ENCODE measurements at regions not wholly inside any gene's neighbourhood (a gene's known extent, or its start where the extent isn't known, plus 50 kb on each side); places are given as distances from the start of the nearest gene placed in this dataset.
"Not testable (repeated sequence)": the region's sequence is repeated elsewhere in the genome, so short reads cannot be mapped to it uniquely, and the experiment has no call there.

DNA sequence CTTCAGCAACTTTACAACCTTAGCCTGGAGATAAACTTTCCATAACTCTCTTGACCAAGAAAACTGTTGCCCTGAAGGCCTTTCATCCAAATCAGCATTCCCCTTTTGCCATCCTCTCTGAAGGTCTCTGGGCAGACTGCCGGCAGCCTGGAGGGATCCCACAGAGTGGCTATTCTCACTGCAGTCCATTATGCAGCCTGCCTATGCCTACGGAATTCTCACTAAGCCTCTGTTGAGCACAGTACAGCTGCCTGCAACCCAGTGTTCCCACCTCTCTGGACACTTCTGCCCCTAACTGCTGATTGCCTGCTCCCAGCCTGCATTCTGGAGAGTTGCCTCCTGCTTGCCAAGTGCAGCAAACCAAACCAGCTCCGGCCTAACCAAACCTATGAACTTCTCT is 548.9 kb upstream of the STEAP1 start:
- no peak for DNase-seq (ENCODE audit: low spot score)
- TF ChIP-seq, protein P1, sequence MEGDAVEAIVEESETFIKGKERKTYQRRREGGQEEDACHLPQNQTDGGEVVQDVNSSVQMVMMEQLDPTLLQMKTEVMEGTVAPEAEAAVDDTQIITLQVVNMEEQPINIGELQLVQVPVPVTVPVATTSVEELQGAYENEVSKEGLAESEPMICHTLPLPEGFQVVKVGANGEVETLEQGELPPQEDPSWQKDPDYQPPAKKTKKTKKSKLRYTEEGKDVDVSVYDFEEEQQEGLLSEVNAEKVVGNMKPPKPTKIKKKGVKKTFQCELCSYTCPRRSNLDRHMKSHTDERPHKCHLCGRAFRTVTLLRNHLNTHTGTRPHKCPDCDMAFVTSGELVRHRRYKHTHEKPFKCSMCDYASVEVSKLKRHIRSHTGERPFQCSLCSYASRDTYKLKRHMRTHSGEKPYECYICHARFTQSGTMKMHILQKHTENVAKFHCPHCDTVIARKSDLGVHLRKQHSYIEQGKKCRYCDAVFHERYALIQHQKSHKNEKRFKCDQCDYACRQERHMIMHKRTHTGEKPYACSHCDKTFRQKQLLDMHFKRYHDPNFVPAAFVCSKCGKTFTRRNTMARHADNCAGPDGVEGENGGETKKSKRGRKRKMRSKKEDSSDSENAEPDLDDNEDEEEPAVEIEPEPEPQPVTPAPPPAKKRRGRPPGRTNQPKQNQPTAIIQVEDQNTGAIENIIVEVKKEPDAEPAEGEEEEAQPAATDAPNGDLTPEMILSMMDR (IDR thresholded peaks at IDR 0.05; ENCODE audit: borderline replicate concordance, control extremely low read depth, extremely low read depth, insufficient read depth, missing control alignments) = no peak
- in situ Hi-C loops (cut with MboI; ENCODE audit: low sequenced_read_pairs, unreplicated experiment) = no loop called here

DNA sequence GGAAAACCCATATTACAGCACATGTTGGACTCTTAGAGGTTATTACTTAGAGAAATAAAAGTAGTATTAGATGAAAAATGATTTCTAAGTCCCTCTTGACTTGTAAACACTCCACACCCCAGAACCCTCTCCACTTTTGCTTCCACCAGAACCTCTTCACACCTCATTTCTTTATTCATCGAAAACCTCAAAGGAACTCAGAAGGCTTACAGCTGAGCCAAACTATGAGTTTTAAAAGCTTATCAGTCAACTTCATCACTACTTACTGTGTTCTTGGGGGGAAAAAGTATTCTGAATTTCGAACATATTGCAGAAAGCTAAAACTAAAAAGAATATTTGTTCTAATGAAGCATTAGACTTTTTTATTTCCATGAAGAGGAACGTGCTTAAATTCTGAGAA is 547.8 kb upstream of the STEAP1 start:
- DNase-seq (ENCODE audit: low spot score) = no peak
- in situ Hi-C loops (cut with MboI; ENCODE audit: low sequenced_read_pairs, unreplicated experiment) = no loop called here
- TF ChIP-seq, protein P1 (IDR thresholded peaks at IDR 0.05; ENCODE audit: borderline replicate concordance, control extremely low read depth, extremely low read depth, insufficient read depth, missing control alignments) = no peak

DNA sequence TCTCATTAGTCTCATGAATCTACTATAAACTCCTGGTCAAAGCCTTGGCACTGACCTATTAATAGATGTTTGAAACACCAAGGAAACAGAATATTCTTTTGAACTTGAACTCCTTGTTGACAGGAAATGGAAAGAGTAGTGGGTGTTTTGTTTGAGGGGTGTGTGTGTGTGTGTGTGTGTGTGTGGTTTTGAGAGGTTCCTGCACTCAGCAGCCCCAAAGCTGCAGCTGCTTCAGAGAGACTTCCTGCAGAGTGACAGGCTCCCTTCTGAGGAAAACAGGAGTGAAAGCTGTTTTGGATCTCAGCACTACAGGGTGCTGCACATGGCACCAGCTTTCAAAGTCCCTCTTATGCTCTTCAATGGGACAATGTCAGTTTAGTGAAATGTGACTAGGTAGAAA is 546.5 kb upstream of the STEAP1 start:
- DNase-seq (ENCODE audit: low spot score) = no peak
- TF ChIP-seq, protein P1 (IDR thresholded peaks at IDR 0.05; ENCODE audit: borderline replicate concordance, control extremely low read depth, extremely low read depth, insufficient read depth, missing control alignments) = no peak
- in situ Hi-C loops (cut with MboI; ENCODE audit: low sequenced_read_pairs, unreplicated experiment) = no loop called here

DNA sequence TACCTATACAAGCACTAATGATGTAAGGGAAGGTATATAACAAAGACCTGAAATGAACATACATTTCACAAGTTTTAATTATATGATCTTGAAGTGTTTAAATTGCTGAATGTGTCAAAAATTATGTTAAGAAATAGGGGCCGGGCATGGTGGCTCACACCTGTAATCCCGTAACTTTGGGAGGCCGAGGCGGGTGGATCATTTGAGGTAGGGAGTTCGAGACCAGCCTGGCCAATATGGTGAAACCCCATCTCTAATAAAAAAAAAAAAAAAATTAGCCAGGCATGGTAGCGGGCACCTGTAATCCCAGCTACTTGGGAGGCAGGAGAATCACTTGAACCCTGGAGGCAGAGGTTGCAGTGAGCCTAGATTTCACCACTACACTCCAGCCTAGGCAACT is 537.4 kb upstream of the STEAP1 start:
- in situ Hi-C loops (cut with MboI; ENCODE audit: low sequenced_read_pairs, unreplicated experiment); DNase-seq (ENCODE audit: low spot score): not testable (repeated sequence)

DNA sequence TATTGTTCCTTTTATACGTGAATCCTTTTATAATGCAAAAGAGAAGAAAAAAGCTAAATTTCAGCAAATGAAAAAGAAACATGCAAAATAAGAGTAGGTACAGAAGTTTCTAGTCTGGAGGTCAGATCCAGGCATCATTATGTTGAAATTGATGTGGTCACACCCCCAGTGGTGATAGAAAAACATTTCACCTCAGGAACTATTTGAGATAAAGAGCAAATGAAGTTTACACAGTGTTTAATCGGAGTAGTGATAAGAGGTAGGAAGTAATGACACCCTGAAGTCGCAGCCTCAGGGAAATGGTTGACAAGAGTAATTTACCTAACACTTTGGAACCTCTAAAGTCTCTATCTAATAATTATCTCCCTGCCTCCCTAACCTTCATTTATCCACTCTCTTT is 536.0 kb upstream of the STEAP1 start:
- in situ Hi-C loops (cut with MboI; ENCODE audit: low sequenced_read_pairs, unreplicated experiment) = no loop called here
- TF ChIP-seq, protein P1 (IDR thresholded peaks at IDR 0.05; ENCODE audit: borderline replicate concordance, control extremely low read depth, extremely low read depth, insufficient read depth, missing control alignments) = no peak
- no peak for DNase-seq (ENCODE audit: low spot score)

DNA sequence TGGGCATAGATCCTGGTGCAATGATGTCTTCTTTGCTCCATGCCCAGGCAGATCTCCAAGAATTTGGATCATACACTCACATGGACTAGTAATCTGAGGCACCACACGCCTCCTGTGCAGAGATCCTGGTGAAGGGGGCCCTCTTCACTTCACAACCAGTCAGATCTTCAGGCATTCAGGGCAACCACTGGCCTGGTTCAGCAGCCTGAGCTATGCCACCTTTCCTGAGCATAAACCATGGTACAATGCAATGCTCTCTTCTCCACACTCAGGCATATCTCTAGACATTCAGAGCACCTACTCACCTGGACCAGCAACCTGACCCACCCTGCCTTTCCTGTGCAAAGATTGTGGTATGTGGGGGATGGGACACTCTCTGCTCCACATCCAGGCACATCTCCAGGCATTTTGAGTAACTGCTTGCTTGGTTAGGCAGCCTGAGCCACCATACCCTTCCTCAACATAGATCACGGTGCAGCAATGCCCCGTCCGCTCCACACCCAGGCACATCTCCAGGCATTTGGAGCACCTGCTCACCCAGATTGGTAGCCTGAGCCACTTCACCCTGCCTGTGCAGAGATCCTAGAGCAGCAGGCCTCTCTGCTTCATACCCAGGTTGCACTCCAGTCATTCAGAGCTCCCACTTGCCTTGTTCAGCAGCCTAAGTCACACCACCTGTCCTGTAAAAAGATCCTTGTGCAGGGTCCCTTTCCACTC is 532.2 kb upstream of the STEAP1 start:
- TF ChIP-seq, protein P1 (IDR thresholded peaks at IDR 0.05; ENCODE audit: borderline replicate concordance, control extremely low read depth, extremely low read depth, insufficient read depth, missing control alignments) = no peak
- DNase-seq (ENCODE audit: low spot score) = no peak
- in situ Hi-C loops (cut with MboI; ENCODE audit: low sequenced_read_pairs, unreplicated experiment) = no loop called here

DNA sequence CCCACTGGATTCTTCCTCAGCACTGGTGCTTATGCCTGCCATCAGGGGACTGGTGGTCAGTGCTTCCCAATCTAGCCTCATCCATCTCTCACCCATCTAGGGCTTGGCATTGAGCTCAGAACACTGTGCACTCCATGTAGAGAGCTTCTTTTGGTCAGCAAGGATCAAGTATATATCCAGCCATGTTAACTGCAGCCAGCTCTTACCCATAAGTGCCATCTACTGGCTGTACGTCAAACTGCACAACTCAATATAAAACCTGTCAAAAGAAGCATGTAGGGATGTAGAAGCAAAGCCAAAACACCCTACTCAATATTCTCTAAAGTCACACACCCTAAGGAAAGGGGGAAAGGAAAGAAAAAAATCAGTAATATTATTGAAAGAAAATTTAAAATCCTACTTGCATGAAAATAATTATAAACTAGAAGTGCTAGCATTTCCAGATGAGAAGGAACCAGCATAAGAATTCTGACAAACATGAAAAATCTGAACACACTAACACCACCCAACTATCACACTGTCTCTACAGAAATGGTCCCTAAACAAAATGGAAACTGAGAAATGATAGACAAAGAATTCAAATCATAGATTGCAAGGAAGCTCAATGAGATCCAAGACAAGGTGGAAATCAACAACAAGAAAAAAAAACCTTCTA is 531.1 kb upstream of the STEAP1 start:
- in situ Hi-C loops (cut with MboI; ENCODE audit: low sequenced_read_pairs, unreplicated experiment) = no loop called here
- TF ChIP-seq, protein P1 (IDR thresholded peaks at IDR 0.05; ENCODE audit: borderline replicate concordance, control extremely low read depth, extremely low read depth, insufficient read depth, missing control alignments) = peak; percentile 66
- DNase-seq (ENCODE audit: low spot score) = peak; percentile 24

DNA sequence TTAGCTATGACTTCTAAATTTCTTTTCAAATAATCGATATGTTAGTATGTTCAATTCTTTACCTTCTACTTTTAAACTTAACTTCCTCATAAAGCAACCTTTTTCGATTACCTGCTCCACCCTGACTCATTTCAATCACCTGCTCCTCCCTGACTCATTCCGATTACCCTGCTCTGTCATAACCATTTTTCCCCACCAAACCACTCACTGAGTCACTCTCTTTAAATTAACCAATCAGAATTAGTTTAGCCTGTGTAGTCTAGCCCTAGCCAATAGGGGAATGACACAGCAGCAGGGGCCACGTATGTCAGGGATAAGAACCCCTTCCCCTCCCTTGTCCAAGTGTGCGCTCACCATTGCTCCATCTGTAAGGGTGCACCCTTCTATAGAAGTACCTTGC is 530.1 kb upstream of the STEAP1 start:
- DNase-seq (ENCODE audit: low spot score); in situ Hi-C loops (cut with MboI; ENCODE audit: low sequenced_read_pairs, unreplicated experiment): not testable (repeated sequence)

Measured in GM13976 (cell line).